Lung (tissue), 11 donors: ENCODE measurements at regions not wholly inside any gene's neighbourhood (a gene's known extent, or its start where the extent isn't known, plus 50 kb on each side); places are given as distances from the start of the nearest gene placed in this dataset.
"Not testable (repeated sequence)": the region's sequence is repeated elsewhere in the genome, so short reads cannot be mapped to it uniquely, and the experiment has no call there.

Experiments used
- ATAC-seq: fragments of 200-7000 bp; cut with Tn5 transposase; one replicate; pipeline ENCODE4 v1.9.1; 2020; ENCODE audit warnings: moderate number of reproducible peaks; ENCODE audit not compliant: insufficient read depth, low FRiP score
- DNase-seq, 3 donors: peaks; one replicate each; pipeline ENCODE4 v3.0.0-alpha.2; 2013 to 2017
- H3K27ac ChIP-seq, 2 donors: one replicate each; pipeline ENCODE4 v1.5.1; 2013; ENCODE audit warnings: mild to moderate bottlenecking in 2 of 2, moderate library complexity in 2 of 2, control low read depth in 1 of 2, inconsistent platforms in 1 of 2, low read depth in 1 of 2, low read length in 1 of 2
- H3K27me3 ChIP-seq, 3 donors: one replicate each; pipeline ENCODE4 v1.5.1; 2013; ENCODE audit warnings: low read length in 2 of 3; ENCODE audit not compliant: control insufficient read depth in 3 of 3, insufficient read depth in 3 of 3
- H3K36me3 ChIP-seq, 4 donors: one replicate each; pipeline ENCODE4 v1.5.1; 2013; ENCODE audit warnings: low read length in 4 of 4, mild to moderate bottlenecking in 1 of 4, moderate library complexity in 1 of 4; ENCODE audit not compliant: control insufficient read depth in 4 of 4, insufficient read depth in 4 of 4
- H3K4me1 ChIP-seq, 5 donors: one replicate each; pipeline ENCODE4 v1.5.1; 2013; ENCODE audit warnings: low read length in 5 of 5, mild to moderate bottlenecking in 2 of 5, moderate library complexity in 1 of 5; ENCODE audit not compliant: control insufficient read depth in 5 of 5, insufficient read depth in 5 of 5
- H3K4me3 ChIP-seq: one replicate; pipeline ENCODE4 v1.5.1; 2013; ENCODE audit warnings: mild to moderate bottlenecking, control low read depth, moderate library complexity
- H3K9ac ChIP-seq, 2 donors: one replicate each; pipeline ENCODE4 v1.5.1; 2013; ENCODE audit warnings: low read length in 2 of 2, control low read depth in 1 of 2; ENCODE audit not compliant: insufficient read depth in 1 of 2
- H3K9me3 ChIP-seq, 4 donors: one replicate each; pipeline ENCODE4 v1.5.1; 2013; ENCODE audit warnings: low read length in 3 of 4, mild to moderate bottlenecking in 1 of 4, moderate library complexity in 1 of 4; ENCODE audit not compliant: control insufficient read depth in 4 of 4, insufficient read depth in 3 of 4
- WGBS, 2 donors: extraction: QIAGEN DNeasy Blood & Tissue Kit; methylation state at CpG; one replicate each; pipeline ENCODE4 v1.1.7; 2013; 5-methylcytosine and 5-hydroxymethylcytosine counted together
- TF ChIP-seq, protein P1 (sequence below): IDR thresholded peaks from 2 replicates; pipeline ENCODE4 v1.5.1; 2012; ENCODE audit warnings: mild to moderate bottlenecking; ENCODE audit errors: control extremely low read depth, extremely low read depth
- donor health status: control.
- donor health status: control.
- donor health status: Bipolar disorder and iron deficiency.
- donor health status: healthy.
- donor health status: DM: yes; HTN: yes; CAD: no.

DNA sequence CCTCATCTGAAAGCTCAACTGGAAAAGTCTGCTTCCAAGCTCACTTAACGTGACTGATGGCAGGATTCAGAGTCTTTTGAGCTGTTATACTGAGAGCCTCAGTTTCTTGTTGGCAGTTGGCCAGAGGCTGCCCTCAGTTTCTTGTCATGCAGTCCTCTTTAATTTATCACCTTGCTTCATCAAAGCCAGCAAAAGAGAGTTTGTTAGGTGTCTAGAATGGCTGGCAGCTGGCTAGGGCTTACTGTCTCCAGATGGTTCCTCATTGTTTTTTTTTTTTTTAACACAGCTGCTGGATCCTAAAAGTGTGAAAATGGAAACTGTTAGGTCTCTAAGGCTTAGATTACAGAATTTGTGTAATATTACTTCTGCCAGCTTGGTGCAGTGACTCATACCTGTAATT, 310.6 kb downstream of the PDCD6IP start:
- Histone ChIP-seq H3K27ac (no peak overlapping the region), H3K36me3 (no peaks in the 10 kb centered on the region), H3K4me1 (no peaks in the 10 kb centered on the region), H3K9me3 (no peaks in the 10 kb centered on the region), H3K4me3 (no peak overlapping the region), H3K9ac (no peak overlapping the region), H3K27me3 (no peaks in the 10 kb centered on the region)
- ATAC-seq (no peak), DNase-seq (no peak)
- TF ChIP-seq, protein P1, sequence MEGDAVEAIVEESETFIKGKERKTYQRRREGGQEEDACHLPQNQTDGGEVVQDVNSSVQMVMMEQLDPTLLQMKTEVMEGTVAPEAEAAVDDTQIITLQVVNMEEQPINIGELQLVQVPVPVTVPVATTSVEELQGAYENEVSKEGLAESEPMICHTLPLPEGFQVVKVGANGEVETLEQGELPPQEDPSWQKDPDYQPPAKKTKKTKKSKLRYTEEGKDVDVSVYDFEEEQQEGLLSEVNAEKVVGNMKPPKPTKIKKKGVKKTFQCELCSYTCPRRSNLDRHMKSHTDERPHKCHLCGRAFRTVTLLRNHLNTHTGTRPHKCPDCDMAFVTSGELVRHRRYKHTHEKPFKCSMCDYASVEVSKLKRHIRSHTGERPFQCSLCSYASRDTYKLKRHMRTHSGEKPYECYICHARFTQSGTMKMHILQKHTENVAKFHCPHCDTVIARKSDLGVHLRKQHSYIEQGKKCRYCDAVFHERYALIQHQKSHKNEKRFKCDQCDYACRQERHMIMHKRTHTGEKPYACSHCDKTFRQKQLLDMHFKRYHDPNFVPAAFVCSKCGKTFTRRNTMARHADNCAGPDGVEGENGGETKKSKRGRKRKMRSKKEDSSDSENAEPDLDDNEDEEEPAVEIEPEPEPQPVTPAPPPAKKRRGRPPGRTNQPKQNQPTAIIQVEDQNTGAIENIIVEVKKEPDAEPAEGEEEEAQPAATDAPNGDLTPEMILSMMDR = no peak
- 66 to 70% methylated on average over 1 of the region's 1 CpG for WGBS, 2 donors

DNA sequence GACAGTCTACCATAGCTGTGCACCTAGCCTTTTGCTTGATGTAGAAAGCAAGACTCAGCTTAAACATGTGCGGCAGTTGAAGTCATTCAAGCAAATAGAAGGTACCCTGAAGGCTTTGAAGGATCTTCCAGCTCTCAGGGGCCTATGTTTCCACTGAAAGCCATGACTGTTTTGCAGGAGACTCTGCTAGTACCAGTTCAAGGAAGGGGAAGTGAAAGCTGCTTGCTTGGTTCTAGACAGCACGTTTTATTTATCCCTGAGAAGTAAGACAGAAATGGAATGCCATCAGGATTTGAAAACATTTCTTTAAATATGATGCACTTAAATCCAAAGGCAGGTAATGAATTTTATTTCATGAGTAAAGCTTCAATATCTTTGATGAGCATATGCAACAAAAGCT, 311.4 kb downstream of the PDCD6IP start:
- ATAC-seq = no peak
- Histone ChIP-seq H3K27me3 (no peaks in the 10 kb centered on the region), H3K9ac (no peak overlapping the region), H3K27ac (no peak overlapping the region), H3K9me3 (no peaks in the 10 kb centered on the region), H3K36me3 (no peaks in the 10 kb centered on the region), H3K4me1 (no peaks in the 10 kb centered on the region), H3K4me3 (no peak overlapping the region)
- TF ChIP-seq, protein P1 = no peak
- 67 to 68% methylated on average over 2 of the region's 2 CpGs for WGBS, 2 donors
- DNase-seq = no peak

DNA sequence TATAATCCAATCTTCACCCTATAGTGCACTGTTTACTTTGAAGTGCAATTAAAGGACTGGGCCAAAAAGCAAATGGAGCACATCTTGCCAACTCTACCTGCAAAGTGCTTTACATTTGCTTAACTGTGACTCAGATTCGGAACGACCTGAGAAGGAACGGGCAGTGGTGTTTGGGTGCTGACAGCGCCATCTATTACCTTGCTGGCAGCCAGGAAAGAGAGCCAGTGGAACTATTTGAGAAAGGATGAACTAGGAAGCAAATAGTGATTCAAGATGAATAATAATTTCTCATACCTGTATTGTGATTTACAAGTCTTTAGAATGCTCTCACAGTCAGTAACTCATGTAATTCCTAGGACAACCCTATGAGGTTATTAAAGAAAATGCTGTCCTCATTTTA, 312.9 kb downstream of the PDCD6IP start:
- no peaks in the 10 kb centered on the region for H3K4me1 ChIP-seq
- H3K9ac ChIP-seq = no peak overlapping the region
- no peaks in the 10 kb centered on the region for H3K36me3 ChIP-seq
- ATAC-seq (no peak), DNase-seq (no peak)
- no peak overlapping the region for H3K27ac ChIP-seq
- no peaks in the 10 kb centered on the region for H3K27me3 ChIP-seq
- H3K9me3 ChIP-seq = no peaks in the 10 kb centered on the region
- no peak overlapping the region for H3K4me3 ChIP-seq
- WGBS, 2 donors = 77 to 86% methylated on average over 4 of the region's 4 CpGs
- TF ChIP-seq, protein P1 = no peak

DNA sequence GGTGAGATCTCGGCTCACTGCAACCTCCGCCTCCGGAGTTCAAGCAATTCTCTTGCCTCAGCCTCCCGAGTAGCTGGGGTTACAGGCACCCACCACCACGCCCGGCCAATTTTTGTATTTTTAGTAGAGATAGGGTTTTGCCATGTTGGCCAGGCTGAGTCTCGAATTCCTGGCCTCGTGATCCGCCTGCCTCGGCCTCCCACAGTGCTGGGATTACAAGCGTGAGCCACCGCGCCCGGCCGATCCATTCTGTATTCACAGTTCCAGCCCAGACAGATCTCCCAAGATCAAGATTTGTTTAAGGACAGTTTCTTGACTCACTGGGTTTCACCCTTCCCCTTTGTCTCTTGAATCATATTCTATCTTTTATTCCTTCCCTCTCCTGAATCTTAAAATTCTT, 313.8 kb downstream of the PDCD6IP start:
- DNase-seq, H3K4me1 ChIP-seq, H3K36me3 ChIP-seq, ATAC-seq, H3K4me3 ChIP-seq, H3K27ac ChIP-seq, H3K9ac ChIP-seq, H3K9me3 ChIP-seq, H3K27me3 ChIP-seq: not testable (repeated sequence)
- 96% methylated on average over 15 of the region's 15 CpGs for WGBS, 2 donors
